ENCODE measurements at regions not wholly inside any gene's neighbourhood (a gene's known extent, or its start where the extent isn't known, plus 50 kb on each side); places are given as distances from the start of the nearest gene placed in this dataset.

DNA sequence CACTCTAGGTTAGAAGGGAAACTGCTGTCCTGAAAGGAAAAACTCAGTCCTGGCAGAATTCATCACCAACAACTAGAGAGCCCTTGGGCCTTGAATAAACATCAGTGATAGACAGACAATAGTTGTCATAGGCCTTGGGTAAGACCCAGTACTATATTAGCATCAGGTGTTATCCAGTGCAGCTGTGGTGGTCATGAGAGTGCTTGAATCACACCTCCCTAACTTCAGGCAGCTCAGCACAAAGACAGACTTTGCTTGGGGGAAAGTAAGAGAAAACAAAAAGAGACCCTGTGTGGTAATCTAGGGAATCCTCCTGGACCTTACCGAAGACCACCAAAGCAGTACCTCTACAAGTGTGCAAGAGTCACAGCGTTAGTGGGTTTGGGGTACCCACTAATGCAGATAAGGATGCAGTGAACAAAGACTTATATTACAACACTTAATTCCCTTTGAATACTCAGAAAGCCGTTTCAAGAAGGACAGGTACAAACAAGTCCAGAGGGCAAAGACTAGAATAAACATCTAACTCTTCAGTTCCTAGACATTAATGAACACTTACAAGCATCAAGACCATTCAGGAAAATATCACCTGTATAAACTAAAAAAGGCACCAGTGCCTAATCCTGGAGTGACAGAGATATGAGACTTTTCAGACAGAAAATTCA, 332.3 kb upstream of the EPHA3 start:
- intact Hi-C loops (cut with DNase I): no loop called here
- Histone ChIP-seq H3K4me1 (no peaks in the 10 kb centered on the region), H3K27ac (no peak overlapping the region), H3K36me3 (no peaks in the 10 kb centered on the region), H3K27me3 (no peaks in the 10 kb centered on the region), H3K9me3 (no peaks in the 10 kb centered on the region), H3K4me3 (no peak overlapping the region)
- DNase-seq: no peak
- no peak for ATAC-seq
- TF ChIP-seq, protein P1, sequence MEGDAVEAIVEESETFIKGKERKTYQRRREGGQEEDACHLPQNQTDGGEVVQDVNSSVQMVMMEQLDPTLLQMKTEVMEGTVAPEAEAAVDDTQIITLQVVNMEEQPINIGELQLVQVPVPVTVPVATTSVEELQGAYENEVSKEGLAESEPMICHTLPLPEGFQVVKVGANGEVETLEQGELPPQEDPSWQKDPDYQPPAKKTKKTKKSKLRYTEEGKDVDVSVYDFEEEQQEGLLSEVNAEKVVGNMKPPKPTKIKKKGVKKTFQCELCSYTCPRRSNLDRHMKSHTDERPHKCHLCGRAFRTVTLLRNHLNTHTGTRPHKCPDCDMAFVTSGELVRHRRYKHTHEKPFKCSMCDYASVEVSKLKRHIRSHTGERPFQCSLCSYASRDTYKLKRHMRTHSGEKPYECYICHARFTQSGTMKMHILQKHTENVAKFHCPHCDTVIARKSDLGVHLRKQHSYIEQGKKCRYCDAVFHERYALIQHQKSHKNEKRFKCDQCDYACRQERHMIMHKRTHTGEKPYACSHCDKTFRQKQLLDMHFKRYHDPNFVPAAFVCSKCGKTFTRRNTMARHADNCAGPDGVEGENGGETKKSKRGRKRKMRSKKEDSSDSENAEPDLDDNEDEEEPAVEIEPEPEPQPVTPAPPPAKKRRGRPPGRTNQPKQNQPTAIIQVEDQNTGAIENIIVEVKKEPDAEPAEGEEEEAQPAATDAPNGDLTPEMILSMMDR (IDR thresholded peaks at IDR 0.05): no peak

DNA sequence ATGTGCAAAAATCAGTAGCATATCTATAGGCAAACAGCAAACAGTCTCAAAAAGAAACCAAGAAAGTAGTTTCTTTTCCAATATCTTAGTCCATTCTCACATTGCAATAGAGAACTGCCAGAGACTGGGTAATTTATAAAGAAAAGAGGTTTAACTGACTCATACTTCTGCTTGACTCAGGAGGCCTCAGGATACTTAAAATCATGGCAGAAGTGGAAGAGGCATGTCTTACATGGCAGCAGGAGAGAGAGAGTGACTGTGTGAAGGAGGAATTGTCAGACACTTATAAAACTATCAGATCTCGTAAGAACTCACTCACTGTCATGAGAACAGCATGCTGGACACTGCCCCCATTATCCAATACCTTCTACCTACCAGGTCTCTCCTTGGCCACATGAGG, 327.9 kb upstream of the EPHA3 start:
- ATAC-seq: no peak
- H3K4me1 ChIP-seq: no peaks in the 10 kb centered on the region

DNA sequence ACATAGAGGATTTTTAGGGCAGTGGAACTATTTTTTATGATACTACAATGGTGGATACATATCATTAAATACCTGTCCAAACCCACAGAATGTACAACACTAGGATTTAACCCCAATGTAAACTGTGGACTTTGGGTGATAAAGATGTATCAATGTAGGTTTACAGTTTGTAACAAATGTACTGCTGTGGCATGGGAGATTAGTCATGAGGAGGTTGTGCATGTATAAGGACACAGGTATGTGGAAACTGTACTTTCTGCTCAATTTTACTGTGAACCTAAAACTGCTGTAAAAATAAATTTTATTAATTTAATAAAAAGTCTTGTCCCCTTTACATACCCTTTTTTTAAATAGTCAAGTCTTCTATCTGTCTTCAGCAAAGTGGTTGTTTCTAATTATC, 322.5 kb upstream of the EPHA3 start:
- no peaks in the 10 kb centered on the region for H3K27me3 ChIP-seq
- ATAC-seq (no peak), DNase-seq (no peak)
- no peak overlapping the region for H3K4me3 ChIP-seq
- intact Hi-C loops (cut with DNase I): no loop called here
- no peak overlapping the region for H3K27ac ChIP-seq
- H3K4me1 ChIP-seq: no peaks in the 10 kb centered on the region
- H3K9me3 ChIP-seq: peaks cover 5% of the 10 kb centered on the region
- no peaks in the 10 kb centered on the region for H3K36me3 ChIP-seq
- TF ChIP-seq, protein P1 (IDR thresholded peaks at IDR 0.05): no peak

More for the DNA sequence above, 327.9 kb upstream of the EPHA3 start:
- Histone ChIP-seq H3K4me3 (no peak overlapping the region), H3K27ac (no peak overlapping the region), H3K27me3 (no peaks in the 10 kb centered on the region), H3K36me3 (no peaks in the 10 kb centered on the region), H3K9me3 (peaks cover under 1% of the 10 kb centered on the region)
- TF ChIP-seq, protein P1 (IDR thresholded peaks at IDR 0.05): no peak
- no peak for DNase-seq
- intact Hi-C loops (cut with DNase I): no loop called here

DNA sequence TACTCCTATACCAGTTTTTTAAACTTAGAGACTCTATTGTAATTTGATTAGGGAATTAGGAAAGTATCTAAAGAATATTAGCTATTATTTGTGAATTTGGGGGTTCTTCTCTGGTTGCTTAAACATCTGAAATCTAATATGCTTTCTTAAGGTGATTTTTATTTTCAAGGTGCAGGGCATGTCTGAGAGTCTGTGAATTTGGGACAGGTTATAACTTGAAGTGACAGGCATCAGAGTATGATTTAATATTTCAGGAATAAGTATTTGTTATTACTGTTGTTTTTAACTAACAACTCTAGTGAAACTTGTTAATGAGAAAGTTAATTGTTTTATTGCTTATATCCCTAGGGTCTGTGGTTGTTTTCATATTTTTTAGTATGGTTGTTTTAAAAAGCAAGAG, 321.6 kb upstream of the EPHA3 start:
- intact Hi-C loops (cut with DNase I): no loop called here
- no peaks in the 10 kb centered on the region for H3K4me1 ChIP-seq
- H3K9me3 ChIP-seq: peaks cover 5% of the 10 kb centered on the region
- DNase-seq (no peak), ATAC-seq (no peak)
- no peaks in the 10 kb centered on the region for H3K27me3 ChIP-seq
- no peak overlapping the region for H3K27ac ChIP-seq
- TF ChIP-seq, protein P1 (IDR thresholded peaks at IDR 0.05): no peak
- no peaks in the 10 kb centered on the region for H3K36me3 ChIP-seq
- H3K4me3 ChIP-seq: no peak overlapping the region

DNA sequence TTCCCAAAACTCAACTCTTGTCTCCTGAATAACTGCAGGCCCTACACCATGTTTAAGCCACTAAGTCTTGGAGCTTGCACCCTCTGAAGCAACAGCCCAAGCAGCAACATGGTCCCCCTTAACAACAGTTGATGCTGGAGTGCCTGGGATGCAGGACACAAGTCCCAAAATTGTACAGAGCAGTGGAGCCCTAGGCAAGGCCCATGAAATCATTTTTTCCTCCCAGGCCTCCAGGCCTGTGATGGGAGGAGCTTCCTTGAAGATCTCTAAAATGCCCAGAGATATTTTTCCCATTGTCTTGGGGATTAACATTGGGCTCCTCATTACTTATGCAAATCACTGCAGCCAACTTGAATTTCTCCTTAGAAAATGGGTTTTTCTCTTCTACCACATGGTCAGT, 311.9 kb upstream of the EPHA3 start:
- Histone ChIP-seq H3K4me1 (no peaks in the 10 kb centered on the region), H3K9me3 (peaks cover 5% of the 10 kb centered on the region), H3K4me3 (no peak overlapping the region), H3K36me3 (no peaks in the 10 kb centered on the region), H3K27ac (no peak overlapping the region), H3K27me3 (no peaks in the 10 kb centered on the region)
- intact Hi-C loops (cut with DNase I): no loop called here
- no peak for DNase-seq
- ATAC-seq: no peak
- TF ChIP-seq, protein P1 (IDR thresholded peaks at IDR 0.05): no peak
